Endothelial cell of umbilical vein (primary cell): ENCODE measurements at regions not wholly inside any gene's neighbourhood (a gene's known extent, or its start where the extent isn't known, plus 50 kb on each side); places are given as distances from the start of the nearest gene placed in this dataset.
"Not testable (repeated sequence)": the region's sequence is repeated elsewhere in the genome, so short reads cannot be mapped to it uniquely, and the experiment has no call there.

ENCODE experiments used
- BruUV-seq: library from RNA; stranded (reverse); fragments of 400-500 nt; replicated peaks from 2 replicates; lab custom pipeline; 2021; lab: Mats Ljungman, UMichigan
- CTCF ChIA-PET: fragments of 300-600, 350-600 bp; sonication (Branson Sonifier 250); formaldehyde crosslinking; loops from one replicate; lab custom pipeline; 2021; ENCODE audit warnings: antibody characterized with exemption, inconsistent platforms; lab: Charles Lee
- POLR2A ChIA-PET: fragments of 300-600, 350-600 bp; sonication (Branson Sonifier 250); formaldehyde crosslinking; loops from one replicate; lab custom pipeline; 2021; ENCODE audit warnings: antibody characterized with exemption, inconsistent platforms; lab: Charles Lee
- DNase-seq: peaks from one replicate; pipeline ENCODE4 v3.0.0-alpha.2; 2011; ENCODE audit warnings: low read depth, low spot score
- FAIRE-seq: peaks from 2 replicates; lab custom pipeline; 2011; peaks lifted over from hg19 to GRCh38; lab: Jason Lieb, UNC
- H2AFZ ChIP-seq: 2 replicates; pipeline ENCODE4 v1.6.0; 2012; ENCODE audit warnings: low read depth, low read length, control low read depth, inconsistent platforms
- H3K27ac ChIP-seq: 2 replicates; pipeline ENCODE4 v1.5.1; 2011; ENCODE audit warnings: low read depth, mild to moderate bottlenecking, control low read depth, low read length, moderate library complexity; ENCODE audit not compliant: insufficient read depth
- H3K27me3 ChIP-seq, 2 experiments: 2 replicates each; pipeline versions ENCODE4 v1.6.0 to v1.6.1; 2011; ENCODE audit warnings: low read length in 2 of 2, mixed read lengths in 1 of 2; ENCODE audit not compliant: control insufficient read depth in 2 of 2, insufficient read depth in 2 of 2
- H3K36me3 ChIP-seq, 2 experiments: 2 replicates in 1 of 2; 3 replicates in 1 of 2; pipeline ENCODE4 v1.5.1; 2011; ENCODE audit warnings: low read length in 2 of 2, mild to moderate bottlenecking in 1 of 2, moderate library complexity in 1 of 2; ENCODE audit not compliant: control insufficient read depth in 2 of 2, insufficient read depth in 2 of 2; ENCODE audit errors: extremely low read depth in 1 of 2
- H3K4me1 ChIP-seq: 3 replicates; pipeline ENCODE4 v1.5.1; 2011; ENCODE audit warnings: mild to moderate bottlenecking, low read length; ENCODE audit not compliant: control insufficient read depth, insufficient read depth; ENCODE audit errors: extremely low read depth
- H3K4me2 ChIP-seq: 2 replicates; pipeline ENCODE4 v1.6.1; 2011; ENCODE audit warnings: low read length, control low read depth, mixed read lengths; ENCODE audit not compliant: insufficient read depth
- H3K4me3 ChIP-seq, 3 experiments: fragments of 200-600 bp in 1 of 3; sonication (generic), shearing (Covaris generic) in 1 of 3; replicated peaks in 1 of 3; 2 replicates each; pipeline ENCODE4 v1.5.1; 2011 to 2016; ENCODE audit warnings: control low read depth in 3 of 3, low read length in 3 of 3, mild to moderate bottlenecking in 2 of 3, inconsistent platforms in 1 of 3, low read depth in 1 of 3, moderate library complexity in 1 of 3; ENCODE audit not compliant: insufficient read depth in 1 of 3
- H3K79me2 ChIP-seq: 2 replicates; pipeline ENCODE4 v1.6.0; 2012; ENCODE audit warnings: low read length, inconsistent platforms; ENCODE audit not compliant: control insufficient read depth, insufficient read depth
- H3K9ac ChIP-seq: replicated peaks from 2 replicates; pipeline ENCODE3; 2011; ENCODE audit warnings: low read length, control low read depth; ENCODE audit not compliant: insufficient read depth; ENCODE audit errors: extremely low read depth
- H3K9me1 ChIP-seq: replicated peaks from 3 replicates; pipeline ENCODE4 v1.6.0; 2011; ENCODE audit warnings: mild to moderate bottlenecking, low read length; ENCODE audit not compliant: control insufficient read depth, insufficient read depth; ENCODE audit errors: extremely low read depth
- H3K9me3 ChIP-seq: replicated peaks from 2 replicates; pipeline ENCODE4 v1.5.1; 2012; ENCODE audit warnings: low read length, inconsistent platforms; ENCODE audit not compliant: control insufficient read depth, insufficient read depth
- H4K20me1 ChIP-seq: replicated peaks from 2 replicates; pipeline ENCODE3; 2011; ENCODE audit warnings: mild to moderate bottlenecking, low read length; ENCODE audit not compliant: control insufficient read depth, insufficient read depth; ENCODE audit errors: extremely low read depth
- EZH2 ChIP-seq: IDR thresholded peaks from 2 replicates; pipeline ENCODE4 v1.6.1; 2012; ENCODE audit warnings: borderline replicate concordance, low read depth, mild to moderate bottlenecking, moderate library complexity, low read length, inconsistent platforms; ENCODE audit not compliant: severe bottlenecking
- FOS ChIP-seq: IDR thresholded peaks from 2 replicates; pipeline ENCODE4 v1.6.1; 2011; ENCODE audit warnings: mild to moderate bottlenecking, low read length, moderate library complexity, borderline replicate concordance; ENCODE audit not compliant: insufficient read depth
- GATA2 ChIP-seq: IDR thresholded peaks from 2 replicates; pipeline ENCODE4 v1.7.0; 2011; ENCODE audit warnings: low read depth, mild to moderate bottlenecking, moderate library complexity, mixed read lengths, low read length; ENCODE audit not compliant: insufficient read length, insufficient read depth
- JUN ChIP-seq: IDR thresholded peaks from 2 replicates; pipeline ENCODE4 v1.6.1; 2011; ENCODE audit warnings: borderline replicate concordance, low read depth; ENCODE audit not compliant: insufficient read length, insufficient read depth
- MYC ChIP-seq: IDR thresholded peaks from one replicate; pipeline ENCODE4 v1.6.1; 2011; ENCODE audit warnings: mild to moderate bottlenecking, low read depth, low read length
- POLR2A ChIP-seq: IDR thresholded peaks from 2 replicates; pipeline ENCODE4 v1.6.1; 2012; ENCODE audit warnings: low read depth, mild to moderate bottlenecking, control low read depth, low read length
- POLR2AphosphoS5 ChIP-seq: IDR thresholded peaks from 2 replicates; pipeline ENCODE4 v1.6.1; 2012; ENCODE audit warnings: low read depth, mild to moderate bottlenecking, control low read depth, low read length, moderate library complexity; ENCODE audit not compliant: insufficient read depth
- dilution Hi-C: fragments of 300-500 bp; cut with MboI; formaldehyde crosslinking; loops from one replicate; pipeline ENCODE4 v1.15.0; 2019; ENCODE audit warnings: low sequenced_read_pairs; ENCODE audit not compliant: extremely low pct_ligation_motif_present
- intact Hi-C: fragments of 100-400 bp; cut with micrococcal nuclease; formaldehyde crosslinking; loops from one replicate; pipeline ENCODE4 v1.10.0; 2022
- TF ChIP-seq, protein P1 (sequence below): IDR thresholded peaks from 2 replicates; pipeline ENCODE4 v1.6.1; 2011; ENCODE audit not compliant: insufficient read depth, insufficient read length
- TF ChIP-seq, protein P2 (sequence below), 2 donors: IDR thresholded peaks; 1 replicate in 1 of 2; 2 replicates in 1 of 2; pipeline ENCODE4 v1.5.1; 2011; ENCODE audit warnings: low read length in 2 of 2, mild to moderate bottlenecking in 2 of 2, moderate library complexity in 2 of 2, control low read depth in 1 of 2, inconsistent platforms in 1 of 2, low read depth in 1 of 2; ENCODE audit not compliant: insufficient read depth in 1 of 2; ENCODE audit errors: extremely low read depth in 1 of 2

GRCh38 chr21:17119466-17120297 is 393.2 kb upstream of the CXADR start:
- CTCF ChIA-PET, result no interaction called here
- H3K27ac ChIP-seq, result no peak overlapping the region
- POLR2A ChIA-PET, result no interaction called here
- H3K79me2 ChIP-seq, result no peaks in the 10 kb centered on the region
- no peaks in the 10 kb centered on the region for H3K9me3 ChIP-seq
- no peak overlapping the region for H2AFZ ChIP-seq
- H4K20me1 ChIP-seq, result no peaks in the 10 kb centered on the region
- H3K36me3 ChIP-seq, result no peaks in the 10 kb centered on the region
- intact Hi-C loops (no loop called here), dilution Hi-C loops (no loop called here)
- no peak overlapping the region for H3K4me2 ChIP-seq
- H3K27me3 ChIP-seq, result no peaks in the 10 kb centered on the region
- H3K4me1 ChIP-seq, result no peaks in the 10 kb centered on the region
- TF ChIP-seq POLR2AphosphoS5, result no peak
- TF ChIP-seq JUN, result no peak
- TF ChIP-seq GATA2, result no peak
- no peak for TF ChIP-seq EZH2
- TF ChIP-seq, protein P1, sequence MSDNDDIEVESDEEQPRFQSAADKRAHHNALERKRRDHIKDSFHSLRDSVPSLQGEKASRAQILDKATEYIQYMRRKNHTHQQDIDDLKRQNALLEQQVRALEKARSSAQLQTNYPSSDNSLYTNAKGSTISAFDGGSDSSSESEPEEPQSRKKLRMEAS, result no peak
- no peak for TF ChIP-seq POLR2A
- no peak for TF ChIP-seq FOS
- TF ChIP-seq MYC, result no peak
- TF ChIP-seq, protein P2, sequence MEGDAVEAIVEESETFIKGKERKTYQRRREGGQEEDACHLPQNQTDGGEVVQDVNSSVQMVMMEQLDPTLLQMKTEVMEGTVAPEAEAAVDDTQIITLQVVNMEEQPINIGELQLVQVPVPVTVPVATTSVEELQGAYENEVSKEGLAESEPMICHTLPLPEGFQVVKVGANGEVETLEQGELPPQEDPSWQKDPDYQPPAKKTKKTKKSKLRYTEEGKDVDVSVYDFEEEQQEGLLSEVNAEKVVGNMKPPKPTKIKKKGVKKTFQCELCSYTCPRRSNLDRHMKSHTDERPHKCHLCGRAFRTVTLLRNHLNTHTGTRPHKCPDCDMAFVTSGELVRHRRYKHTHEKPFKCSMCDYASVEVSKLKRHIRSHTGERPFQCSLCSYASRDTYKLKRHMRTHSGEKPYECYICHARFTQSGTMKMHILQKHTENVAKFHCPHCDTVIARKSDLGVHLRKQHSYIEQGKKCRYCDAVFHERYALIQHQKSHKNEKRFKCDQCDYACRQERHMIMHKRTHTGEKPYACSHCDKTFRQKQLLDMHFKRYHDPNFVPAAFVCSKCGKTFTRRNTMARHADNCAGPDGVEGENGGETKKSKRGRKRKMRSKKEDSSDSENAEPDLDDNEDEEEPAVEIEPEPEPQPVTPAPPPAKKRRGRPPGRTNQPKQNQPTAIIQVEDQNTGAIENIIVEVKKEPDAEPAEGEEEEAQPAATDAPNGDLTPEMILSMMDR (IDR thresholded peaks at IDR 0.05; ENCODE audit: extremely low read depth in 1 of 2, insufficient read depth in 1 of 2, low read depth in 1 of 2, low read length in 2 of 2), result no peak
- no TSS peak for BruUV-seq
- H3K9me1 ChIP-seq, result no peaks in the 10 kb centered on the region
- FAIRE-seq (no peak), DNase-seq (no peak)
- H3K4me3 ChIP-seq, result no peak overlapping the region
- no peak overlapping the region for H3K9ac ChIP-seq

DNA sequence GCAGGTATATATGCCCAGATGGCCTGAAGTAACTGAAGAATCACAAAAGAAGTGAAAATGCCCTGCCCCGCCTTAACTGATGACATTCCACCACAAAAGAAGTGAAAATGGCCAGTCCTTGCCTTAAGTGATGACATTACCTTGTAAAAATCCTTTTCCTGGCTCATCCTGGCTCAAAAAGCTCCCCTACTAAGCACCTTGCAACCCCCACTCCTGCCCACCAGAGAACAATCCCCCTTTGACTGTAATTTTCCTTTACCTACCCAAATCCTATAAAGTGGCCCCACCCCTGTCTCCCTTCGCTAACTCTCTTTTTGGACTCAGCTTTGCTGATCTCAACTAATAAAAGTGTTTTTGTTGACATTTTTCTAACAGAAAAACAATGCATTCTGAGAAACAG is 385.4 kb upstream of the CXADR start:
- dilution Hi-C loops, H3K4me2 ChIP-seq, H2AFZ ChIP-seq, H3K36me3 ChIP-seq, BruUV-seq, POLR2A ChIA-PET, H3K27me3 ChIP-seq, H3K9me1 ChIP-seq, H3K4me3 ChIP-seq, H3K9ac ChIP-seq, H3K4me1 ChIP-seq, intact Hi-C loops, DNase-seq, H4K20me1 ChIP-seq, CTCF ChIA-PET, H3K9me3 ChIP-seq, H3K79me2 ChIP-seq, FAIRE-seq, H3K27ac ChIP-seq: not testable (repeated sequence)
